A549 (cell line): ENCODE measurements at regions not wholly inside any gene's neighbourhood (a gene's known extent, or its start where the extent isn't known, plus 50 kb on each side); places are given as distances from the start of the nearest gene placed in this dataset.

ENCODE experiments used
- ATAC-seq, 2 experiments: fragments of 200-7000 bp in 1 of 2; fragments of >200 bp in 1 of 2; cut with Nextera tagmentation in 1 of 2; cut with Tn5 transposase in 1 of 2; 3 replicates each; pipeline versions ENCODE4 v1.8.0 to v1.9.1; 2018 to 2020; ENCODE audit warnings: mild to moderate bottlenecking in 1 of 2, moderate library complexity in 1 of 2
- CTCF ChIA-PET: fragments of 300-600 bp; sonication (Branson Sonifier 250); formaldehyde crosslinking; extraction: SDS; loops from one replicate; lab custom pipeline; 2021; ENCODE audit warnings: antibody characterized with exemption, inconsistent platforms; lab: Yijun Ruan, JAX
- POLR2A ChIA-PET: fragments of 350-600 bp; formaldehyde crosslinking; extraction: SDS; loops from one replicate; lab custom pipeline; 2021; ENCODE audit warnings: antibody characterized with exemption, inconsistent platforms; lab: Yijun Ruan, JAX
- DNase-seq, 2 experiments: peaks; one replicate each; pipeline versions ENCODE4 v3.0.0 to v3.0.0-alpha.2; 2011 to 2016; ENCODE audit warnings: low read depth in 1 of 2, low spot score in 1 of 2
- FAIRE-seq: peaks from 2 replicates; lab custom pipeline; 2011; peaks lifted over from hg19 to GRCh38; lab: Jason Lieb, UNC
- H3K27ac ChIP-seq, 2 experiments: fragments of >200 bp; sonication (Bioruptor Twin); formaldehyde crosslinking; 3 replicates each; pipeline ENCODE4 v1.5.1; 2016 to 2017
- H3K4me1 ChIP-seq: fragments of >200 bp; sonication (Bioruptor Twin); formaldehyde crosslinking; 3 replicates; pipeline ENCODE4 v1.6.1; 2016
- H3K4me2 ChIP-seq: fragments of >200 bp; sonication (Bioruptor Twin); formaldehyde crosslinking; 3 replicates; pipeline ENCODE4 v1.6.1; 2016
- H3K4me3 ChIP-seq: fragments of >200 bp; sonication (Bioruptor Twin); formaldehyde crosslinking; 3 replicates; pipeline ENCODE4 v1.5.1; 2016
- H3K9me3 ChIP-seq: fragments of >200 bp; sonication (Bioruptor Twin); formaldehyde crosslinking; 3 replicates; pipeline ENCODE4 v1.6.1; 2016
- CBX2 ChIP-seq: fragments of 200-600 bp; sonication (generic); IDR thresholded peaks from 2 replicates; pipeline ENCODE4 v1.6.1; 2016; ENCODE audit warnings: low read depth, mild to moderate bottlenecking, borderline replicate concordance
- CBX8 ChIP-seq: fragments of 200-600 bp; sonication (generic); IDR thresholded peaks from 2 replicates; pipeline ENCODE4 v1.6.1; 2016
- CEBPB ChIP-seq, 2 experiments: fragments of >200 bp in 1 of 2; sonication (Bioruptor Twin) in 1 of 2; formaldehyde crosslinking in 1 of 2; IDR thresholded peaks; 2 replicates each; pipeline ENCODE4 v1.6.1; 2012 to 2016
- CHD4 ChIP-seq: fragments of 200-600 bp; sonication (generic); IDR thresholded peaks from 2 replicates; pipeline ENCODE4 v1.6.1; 2016; ENCODE audit warnings: antibody characterized with exemption, mild to moderate bottlenecking, borderline replicate concordance
- EHMT2 ChIP-seq: fragments of 200-600 bp; sonication (generic); IDR thresholded peaks from 2 replicates; pipeline ENCODE4 v1.6.1; 2016; ENCODE audit warnings: antibody characterized with exemption, low read depth, mild to moderate bottlenecking, moderate library complexity
- FOSB ChIP-seq: fragments of 250-450 bp; sonication (Bioruptor Pico); IDR thresholded peaks from 2 replicates; pipeline ENCODE4 v1.5.0; 2020; ENCODE audit warnings: mild to moderate bottlenecking, moderate library complexity
- FOSL2 ChIP-seq, 2 experiments: fragments of 450-650 bp in 1 of 2; fragments of >200 bp in 1 of 2; sonication (Bioruptor Twin) in 1 of 2; formaldehyde crosslinking; IDR thresholded peaks; 2 replicates each; pipeline versions ENCODE4 v1.5.0 to v1.6.1; 2016 to 2020; ENCODE audit warnings: mild to moderate bottlenecking in 1 of 2, moderate library complexity in 1 of 2
- FOXS1 ChIP-seq: fragments of 250-450 bp; sonication (Bioruptor Pico); IDR thresholded peaks from 2 replicates; pipeline ENCODE4 v1.5.0; 2020; ENCODE audit warnings: mild to moderate bottlenecking, moderate library complexity
- GATA3 ChIP-seq: IDR thresholded peaks from 2 replicates; pipeline ENCODE4 v1.6.1; 2012; ENCODE audit warnings: borderline replicate concordance
- HDAC2 ChIP-seq: fragments of 200-600 bp; sonication (generic); IDR thresholded peaks from 2 replicates; pipeline ENCODE4 v1.6.1; 2016
- HOXB13 ChIP-seq: fragments of 250-450 bp; sonication (Bioruptor Pico); IDR thresholded peaks from 2 replicates; pipeline ENCODE4 v1.5.0; 2020; ENCODE audit warnings: low read depth, mild to moderate bottlenecking, moderate library complexity
- HOXB5 ChIP-seq: fragments of 250-450 bp; sonication (Bioruptor Pico); IDR thresholded peaks from 2 replicates; pipeline ENCODE4 v1.5.0; 2020; ENCODE audit warnings: mild to moderate bottlenecking, moderate library complexity
- JUN ChIP-seq, 2 experiments: fragments of >200 bp; sonication (Bioruptor Twin); formaldehyde crosslinking; IDR thresholded peaks; 2 replicates in 1 of 2; 3 replicates in 1 of 2; pipeline ENCODE4 v1.6.1; 2016 to 2017
- KDM1A ChIP-seq: fragments of 200-600 bp; sonication (generic); IDR thresholded peaks from 2 replicates; pipeline ENCODE4 v1.6.1; 2016; ENCODE audit warnings: low read depth, mild to moderate bottlenecking
- NPAS2 ChIP-seq: fragments of 250-450 bp; sonication (Bioruptor Pico); IDR thresholded peaks from 2 replicates; pipeline ENCODE4 v1.8.0; 2022; ENCODE audit warnings: mild to moderate bottlenecking, moderate library complexity, borderline replicate concordance
- NR3C1 ChIP-seq: fragments of >200 bp; sonication (Bioruptor Twin); formaldehyde crosslinking; IDR thresholded peaks from 3 replicates; pipeline ENCODE4 v1.6.1; 2017
- POLR2A ChIP-seq: IDR thresholded peaks from 2 replicates; pipeline ENCODE4 v1.6.1; 2012; ENCODE audit warnings: mild to moderate bottlenecking, low read length
- RARB ChIP-seq: fragments of 250-450 bp; sonication (Bioruptor Pico); IDR thresholded peaks from 2 replicates; pipeline ENCODE4 v1.8.0; 2021; ENCODE audit warnings: mild to moderate bottlenecking, moderate library complexity
- RNF2 ChIP-seq: fragments of 200-600 bp; sonication (generic); IDR thresholded peaks from 2 replicates; pipeline ENCODE4 v1.6.1; 2016; ENCODE audit warnings: low read depth, mild to moderate bottlenecking, antibody characterized with exemption, moderate library complexity, borderline replicate concordance
- SMC3 ChIP-seq: fragments of >200 bp; sonication (Bioruptor Twin); formaldehyde crosslinking; IDR thresholded peaks from 3 replicates; pipeline ENCODE4 v1.6.1; 2018; ENCODE audit warnings: inconsistent platforms
- TP53 ChIP-seq: fragments of 250-450 bp; sonication (Bioruptor Pico); IDR thresholded peaks from 2 replicates; pipeline ENCODE4 v1.5.0; 2021; ENCODE audit warnings: mild to moderate bottlenecking, moderate library complexity
- USF2 ChIP-seq: fragments of 450-650 bp; IDR thresholded peaks from 2 replicates; pipeline ENCODE4 v1.6.1; 2014; ENCODE audit warnings: antibody characterized with exemption
- ZFP36 ChIP-seq: fragments of 450-650 bp; IDR thresholded peaks from 2 replicates; pipeline ENCODE4 v1.6.1; 2014; ENCODE audit warnings: borderline replicate concordance; ENCODE audit not compliant: partially characterized antibody
- WGBS: methylation state at CpG from one replicate; pipeline ENCODE4 v1.1.6; 2017; ENCODE audit errors: missing lambda C conversion rate; 5-methylcytosine and 5-hydroxymethylcytosine counted together
- TF ChIP-seq, protein P1 (sequence below): fragments of 250-450 bp; sonication (Bioruptor Pico); IDR thresholded peaks from 2 replicates; pipeline ENCODE4 v1.5.0; 2020; ENCODE audit warnings: low read depth, mild to moderate bottlenecking, moderate library complexity
- TF ChIP-seq, protein P2 (sequence below): fragments of 150-350 bp; IDR thresholded peaks from 2 replicates; pipeline ENCODE4 v1.6.1; 2014; ENCODE audit warnings: low read depth, mild to moderate bottlenecking, low read length
- TF ChIP-seq, protein P3 (sequence below): IDR thresholded peaks from 2 replicates; pipeline ENCODE4 v1.6.1; 2012
- TF ChIP-seq, protein P4 (sequence below): fragments of 200-600 bp; sonication (generic); IDR thresholded peaks from 2 replicates; pipeline ENCODE4 v1.6.1; 2016; ENCODE audit warnings: antibody characterized with exemption, mild to moderate bottlenecking, moderate library complexity
- TF ChIP-seq, protein P5 (sequence below): fragments of >200 bp; sonication (Bioruptor Twin); formaldehyde crosslinking; IDR thresholded peaks from 2 replicates; pipeline ENCODE4 v1.6.1; 2016

GRCh38 chr9:27653957-27654356 is 80.7 kb upstream of the C9orf72 start:
- 7% methylated on average over 3 of the region's 3 CpGs for WGBS
- ATAC-seq (no peak), DNase-seq (no peak), FAIRE-seq (no peak)
- ChIA-PET CTCF (no interaction called here), POLR2A (no interaction called here)
- Histone ChIP-seq H3K4me3 (no peak overlapping the region), H3K4me2 (no peak overlapping the region), H3K27ac (no peak overlapping the region), H3K4me1 (no peaks in the 10 kb centered on the region), H3K9me3 (no peaks in the 10 kb centered on the region)
- TF ChIP-seq HOXB13 (no peak), CBX2 (no peak), TP53 (no peak), KDM1A (no peak), EHMT2 (no peak), RARB (CRISPR knock-in tag) (no peak), HOXB5 (CRISPR knock-in tag) (no peak), CHD4 (no peak), ZFP36 (no peak)

- H3K4me1 ChIP-seq, result no peaks in the 10 kb centered on the region
- no peak for FAIRE-seq
- TF ChIP-seq NPAS2 (CRISPR knock-in tag) (no peak), NR3C1 (no peak), JUN (IDR thresholded peaks at IDR 0.05) (no peak), FOSL2 (IDR thresholded peaks at IDR 0.05) (no peak), FOSL2 (CRISPR knock-in tag; IDR thresholded peaks at IDR 0.05) (no peak), POLR2A (no peak), RNF2 (no peak), CEBPB (IDR thresholded peaks at IDR 0.05) (no peak), FOSB (no peak), USF2 (no peak), FOXS1 (CRISPR knock-in tag) (no peak), EHMT2 (no peak), TP53 (no peak)
- TF ChIP-seq, protein P1, sequence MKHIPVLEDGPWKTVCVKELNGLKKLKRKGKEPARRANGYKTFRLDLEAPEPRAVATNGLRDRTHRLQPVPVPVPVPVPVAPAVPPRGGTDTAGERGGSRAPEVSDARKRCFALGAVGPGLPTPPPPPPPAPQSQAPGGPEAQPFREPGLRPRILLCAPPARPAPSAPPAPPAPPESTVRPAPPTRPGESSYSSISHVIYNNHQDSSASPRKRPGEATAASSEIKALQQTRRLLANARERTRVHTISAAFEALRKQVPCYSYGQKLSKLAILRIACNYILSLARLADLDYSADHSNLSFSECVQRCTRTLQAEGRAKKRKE (CRISPR knock-in tag), result no peak
- TF ChIP-seq, protein P2, sequence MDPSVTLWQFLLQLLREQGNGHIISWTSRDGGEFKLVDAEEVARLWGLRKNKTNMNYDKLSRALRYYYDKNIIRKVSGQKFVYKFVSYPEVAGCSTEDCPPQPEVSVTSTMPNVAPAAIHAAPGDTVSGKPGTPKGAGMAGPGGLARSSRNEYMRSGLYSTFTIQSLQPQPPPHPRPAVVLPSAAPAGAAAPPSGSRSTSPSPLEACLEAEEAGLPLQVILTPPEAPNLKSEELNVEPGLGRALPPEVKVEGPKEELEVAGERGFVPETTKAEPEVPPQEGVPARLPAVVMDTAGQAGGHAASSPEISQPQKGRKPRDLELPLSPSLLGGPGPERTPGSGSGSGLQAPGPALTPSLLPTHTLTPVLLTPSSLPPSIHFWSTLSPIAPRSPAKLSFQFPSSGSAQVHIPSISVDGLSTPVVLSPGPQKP, result no peak
- TF ChIP-seq, protein P3, sequence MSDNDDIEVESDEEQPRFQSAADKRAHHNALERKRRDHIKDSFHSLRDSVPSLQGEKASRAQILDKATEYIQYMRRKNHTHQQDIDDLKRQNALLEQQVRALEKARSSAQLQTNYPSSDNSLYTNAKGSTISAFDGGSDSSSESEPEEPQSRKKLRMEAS, result no peak
- no peak overlapping the region for H3K4me2 ChIP-seq
- POLR2A ChIA-PET, result no interaction called here
- H3K27ac ChIP-seq, result no peak overlapping the region
- CTCF ChIA-PET, result interaction anchor here (1.4 kb wide), 1 partner anchor 29 kb away, joined by 3 read pairs; no protein-coding TSS in a partner anchor
- WGBS, result 31% methylated on average over 17 of the region's 17 CpGs
- H3K4me3 ChIP-seq, result no peak overlapping the region
- no peak for DNase-seq
- no peak for ATAC-seq
- no peaks in the 10 kb centered on the region for H3K9me3 ChIP-seq
Observed at GRCh38 chr9:27654629-27655285, 81.5 kb upstream of the C9orf72 start.

DNA sequence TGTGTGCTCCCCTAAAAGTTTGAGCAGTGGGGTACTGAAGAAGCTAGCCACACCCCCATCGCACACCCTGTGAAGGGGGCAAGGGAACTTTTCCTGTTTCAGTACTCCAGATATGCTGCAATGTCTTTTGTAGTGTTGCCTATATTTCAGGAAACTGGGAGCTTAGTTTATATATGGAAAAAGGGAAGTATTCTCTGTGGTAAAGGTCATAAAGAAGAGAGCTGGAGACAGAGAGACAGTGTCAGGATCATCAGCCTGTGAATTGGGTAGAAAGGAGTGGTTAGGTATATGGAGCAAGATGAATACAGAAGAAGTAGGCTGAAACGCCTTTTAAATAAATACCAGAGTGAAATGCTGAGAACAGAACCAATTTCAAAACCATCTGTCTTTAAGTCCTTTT is 82.2 kb upstream of the C9orf72 start:
- H3K4me3 ChIP-seq, result no peak overlapping the region
- ChIA-PET CTCF (interaction anchor here (1.4 kb wide), 1 partner anchor 29 kb away, joined by 3 read pairs; no protein-coding TSS in a partner anchor), POLR2A (no interaction called here)
- WGBS, result 29% methylated on average over 2 of the region's 2 CpGs
- ATAC-seq (no peak), DNase-seq (no peak), FAIRE-seq (no peak)
- no peaks in the 10 kb centered on the region for H3K4me1 ChIP-seq
- H3K4me2 ChIP-seq, result no peak overlapping the region
- H3K27ac ChIP-seq, result no peak overlapping the region
- H3K9me3 ChIP-seq, result no peaks in the 10 kb centered on the region
- no peak for TF ChIP-seq HDAC2
- TF ChIP-seq SMC3, result no peak
- TF ChIP-seq, protein P1 (CRISPR knock-in tag), result no peak
- no peak for TF ChIP-seq JUN (IDR thresholded peaks at IDR 0.05)
- no peak for TF ChIP-seq GATA3
- no peak for TF ChIP-seq POLR2A
- no peak for TF ChIP-seq CBX8
- no peak for TF ChIP-seq EHMT2
- TF ChIP-seq, protein P4, sequence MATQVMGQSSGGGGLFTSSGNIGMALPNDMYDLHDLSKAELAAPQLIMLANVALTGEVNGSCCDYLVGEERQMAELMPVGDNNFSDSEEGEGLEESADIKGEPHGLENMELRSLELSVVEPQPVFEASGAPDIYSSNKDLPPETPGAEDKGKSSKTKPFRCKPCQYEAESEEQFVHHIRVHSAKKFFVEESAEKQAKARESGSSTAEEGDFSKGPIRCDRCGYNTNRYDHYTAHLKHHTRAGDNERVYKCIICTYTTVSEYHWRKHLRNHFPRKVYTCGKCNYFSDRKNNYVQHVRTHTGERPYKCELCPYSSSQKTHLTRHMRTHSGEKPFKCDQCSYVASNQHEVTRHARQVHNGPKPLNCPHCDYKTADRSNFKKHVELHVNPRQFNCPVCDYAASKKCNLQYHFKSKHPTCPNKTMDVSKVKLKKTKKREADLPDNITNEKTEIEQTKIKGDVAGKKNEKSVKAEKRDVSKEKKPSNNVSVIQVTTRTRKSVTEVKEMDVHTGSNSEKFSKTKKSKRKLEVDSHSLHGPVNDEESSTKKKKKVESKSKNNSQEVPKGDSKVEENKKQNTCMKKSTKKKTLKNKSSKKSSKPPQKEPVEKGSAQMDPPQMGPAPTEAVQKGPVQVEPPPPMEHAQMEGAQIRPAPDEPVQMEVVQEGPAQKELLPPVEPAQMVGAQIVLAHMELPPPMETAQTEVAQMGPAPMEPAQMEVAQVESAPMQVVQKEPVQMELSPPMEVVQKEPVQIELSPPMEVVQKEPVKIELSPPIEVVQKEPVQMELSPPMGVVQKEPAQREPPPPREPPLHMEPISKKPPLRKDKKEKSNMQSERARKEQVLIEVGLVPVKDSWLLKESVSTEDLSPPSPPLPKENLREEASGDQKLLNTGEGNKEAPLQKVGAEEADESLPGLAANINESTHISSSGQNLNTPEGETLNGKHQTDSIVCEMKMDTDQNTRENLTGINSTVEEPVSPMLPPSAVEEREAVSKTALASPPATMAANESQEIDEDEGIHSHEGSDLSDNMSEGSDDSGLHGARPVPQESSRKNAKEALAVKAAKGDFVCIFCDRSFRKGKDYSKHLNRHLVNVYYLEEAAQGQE, result no peak
- no peak for TF ChIP-seq FOSB
- TF ChIP-seq, protein P5, sequence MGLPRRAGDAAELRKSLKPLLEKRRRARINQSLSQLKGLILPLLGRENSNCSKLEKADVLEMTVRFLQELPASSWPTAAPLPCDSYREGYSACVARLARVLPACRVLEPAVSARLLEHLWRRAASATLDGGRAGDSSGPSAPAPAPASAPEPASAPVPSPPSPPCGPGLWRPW, result no peak
